ENCODE measurements at regions not wholly inside any gene's neighbourhood (a gene's known extent, or its start where the extent isn't known, plus 50 kb on each side); places are given as distances from the start of the nearest gene placed in this dataset.

DNA sequence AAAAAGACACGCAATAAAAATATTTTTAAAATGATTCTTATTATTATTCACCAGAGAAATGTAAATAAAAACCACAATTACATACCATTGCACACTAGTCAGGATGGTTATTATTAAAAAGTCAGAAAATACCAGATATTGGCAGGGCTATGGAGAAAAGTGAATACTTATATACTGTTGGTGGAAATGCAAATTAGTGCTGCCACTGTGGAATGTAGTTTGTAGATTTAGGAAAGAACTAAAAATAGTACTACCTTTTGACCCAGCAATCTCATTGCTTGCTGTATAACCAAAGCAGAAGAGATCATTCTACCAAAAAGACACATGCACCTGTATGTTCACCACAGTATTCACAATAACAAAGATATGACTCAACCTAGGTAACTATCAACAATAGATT is 1237.3 kb upstream of the FAM98A start:
- 70% methylated on average over 1 of the region's 1 CpG for WGBS
- Histone ChIP-seq H3K27ac (ENCODE audit: low read depth in 1 of 2, low read length in 2 of 2) (no peak overlapping the region), H3K4me1 (ENCODE audit: control insufficient read depth in 4 of 4, insufficient read depth in 4 of 4, low read length in 3 of 4) (no peaks in the 10 kb centered on the region), H3K27me3 (ENCODE audit: control insufficient read depth in 4 of 4, insufficient read depth in 4 of 4, low read length in 3 of 4) (no peaks in the 10 kb centered on the region), H3K4me3 (ENCODE audit: low read depth in 1 of 3, low read length in 3 of 3) (no peak overlapping the region), H3K9me3 (ENCODE audit: control insufficient read depth in 4 of 4, low read length in 3 of 4) (peaks cover 0 to 2% (median under 1%) of the 10 kb centered on the region in 4 donors), H3K9ac (ENCODE audit: low read depth in 1 of 2, low read length in 2 of 2) (no peak overlapping the region), H3K36me3 (ENCODE audit: control insufficient read depth in 4 of 4, insufficient read depth in 3 of 4, low read depth in 1 of 4, low read length in 3 of 4) (no peaks in the 10 kb centered on the region)
- DNase-seq (ENCODE audit: low spot score), result no peak
- TF ChIP-seq SP1 (IDR thresholded peaks at IDR 0.05) (no peak), TAF1 (conservative IDR thresholded peaks at IDR 0.05) (no peak), FOXA2 (IDR thresholded peaks at IDR 0.05) (no peak), NR2F2 (IDR thresholded peaks at IDR 0.05) (no peak), GABPA (IDR thresholded peaks at IDR 0.05 in 1 of 2, conservative IDR thresholded peaks at IDR 0.05 in 1 of 2) (no peak), EGR1 (IDR thresholded peaks at IDR 0.05; ENCODE audit: low read depth in 2 of 2) (no peak), HNF4A (conservative IDR thresholded peaks at IDR 0.05) (no peak), FOXA1 (IDR thresholded peaks at IDR 0.05) (no peak), YY1 (IDR thresholded peaks at IDR 0.05) (no peak), CTCF (IDR thresholded peaks at IDR 0.05; ENCODE audit: low read depth, low read length, missing input control) (no peak), JUND (IDR thresholded peaks at IDR 0.05) (no peak)
- TF ChIP-seq, protein P1, sequence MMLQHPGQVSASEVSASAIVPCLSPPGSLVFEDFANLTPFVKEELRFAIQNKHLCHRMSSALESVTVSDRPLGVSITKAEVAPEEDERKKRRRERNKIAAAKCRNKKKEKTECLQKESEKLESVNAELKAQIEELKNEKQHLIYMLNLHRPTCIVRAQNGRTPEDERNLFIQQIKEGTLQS (IDR thresholded peaks at IDR 0.05), result no peak
- TF ChIP-seq, protein P2, sequence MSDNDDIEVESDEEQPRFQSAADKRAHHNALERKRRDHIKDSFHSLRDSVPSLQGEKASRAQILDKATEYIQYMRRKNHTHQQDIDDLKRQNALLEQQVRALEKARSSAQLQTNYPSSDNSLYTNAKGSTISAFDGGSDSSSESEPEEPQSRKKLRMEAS (IDR thresholded peaks at IDR 0.05), result no peak

DNA sequence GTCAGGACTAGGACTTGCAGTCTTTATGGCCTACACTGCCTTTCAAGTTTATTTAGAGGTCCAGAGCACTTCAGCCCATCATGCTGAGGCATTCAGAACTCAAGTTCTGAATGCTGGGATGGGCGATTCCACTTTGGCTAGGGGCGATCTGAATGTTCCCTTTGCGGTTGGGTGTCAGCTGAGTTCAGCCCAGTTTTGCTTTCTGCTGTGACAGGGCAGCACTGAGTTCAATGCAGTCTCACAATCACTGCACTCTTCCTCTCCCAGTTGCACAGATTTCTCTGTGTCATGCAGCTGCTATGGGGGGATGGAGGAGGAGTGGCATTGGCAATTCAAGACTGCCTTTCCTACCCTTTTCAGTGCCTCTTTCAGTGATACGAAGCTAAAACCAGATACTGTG is 1232.0 kb upstream of the FAM98A start:
- no peak for DNase-seq (ENCODE audit: low spot score)
- no peak overlapping the region for H3K4me3 ChIP-seq (ENCODE audit: low read depth in 1 of 3, low read length in 3 of 3)
- H3K27me3 ChIP-seq (ENCODE audit: control insufficient read depth in 4 of 4, insufficient read depth in 4 of 4, low read length in 3 of 4), result no peaks in the 10 kb centered on the region
- H3K9me3 ChIP-seq (ENCODE audit: control insufficient read depth in 4 of 4, low read length in 3 of 4), result no peaks in the 10 kb centered on the region
- no peaks in the 10 kb centered on the region for H3K36me3 ChIP-seq (ENCODE audit: control insufficient read depth in 4 of 4, insufficient read depth in 3 of 4, low read depth in 1 of 4, low read length in 3 of 4)
- H3K27ac ChIP-seq (ENCODE audit: low read depth in 1 of 2, low read length in 2 of 2), result no peak overlapping the region
- H3K4me1 ChIP-seq (ENCODE audit: control insufficient read depth in 4 of 4, insufficient read depth in 4 of 4, low read length in 3 of 4), result no peaks in the 10 kb centered on the region
- no peak for TF ChIP-seq EGR1 (IDR thresholded peaks at IDR 0.05; ENCODE audit: low read depth in 2 of 2)
- TF ChIP-seq JUND (IDR thresholded peaks at IDR 0.05), result no peak
- TF ChIP-seq, protein P2 (IDR thresholded peaks at IDR 0.05), result no peak
- TF ChIP-seq ZBTB33 (IDR thresholded peaks at IDR 0.05), result no peak
- TF ChIP-seq FOXA1 (IDR thresholded peaks at IDR 0.05), result no peak
- TF ChIP-seq NR2F2 (IDR thresholded peaks at IDR 0.05), result no peak
- TF ChIP-seq GABPA (IDR thresholded peaks at IDR 0.05 in 1 of 2, conservative IDR thresholded peaks at IDR 0.05 in 1 of 2), result no peak
- no peak for TF ChIP-seq REST (IDR thresholded peaks at IDR 0.05)
- TF ChIP-seq RXRA (IDR thresholded peaks at IDR 0.05), result no peak
- TF ChIP-seq TAF1 (conservative IDR thresholded peaks at IDR 0.05), result no peak
- TF ChIP-seq, protein P1 (IDR thresholded peaks at IDR 0.05), result no peak
- no peak for TF ChIP-seq FOXA2 (IDR thresholded peaks at IDR 0.05)
- no peak for TF ChIP-seq HNF4G (IDR thresholded peaks at IDR 0.05)
- no peak for TF ChIP-seq RAD21 (IDR thresholded peaks at IDR 0.05)
- no peak for TF ChIP-seq YY1 (IDR thresholded peaks at IDR 0.05)
- no peak for TF ChIP-seq SP1 (IDR thresholded peaks at IDR 0.05)
- TF ChIP-seq HNF4A (conservative IDR thresholded peaks at IDR 0.05), result no peak
- no peak for TF ChIP-seq CTCF (IDR thresholded peaks at IDR 0.05; ENCODE audit: low read depth, low read length, missing input control)
- no peak overlapping the region for H3K9ac ChIP-seq (ENCODE audit: low read depth in 1 of 2, low read length in 2 of 2)
- WGBS, result 70% methylated on average over 4 of the region's 4 CpGs
